ENCODE measurements at regions not wholly inside any gene's neighbourhood (a gene's known extent, or its start where the extent isn't known, plus 50 kb on each side); places are given as distances from the start of the nearest gene placed in this dataset.

DNA sequence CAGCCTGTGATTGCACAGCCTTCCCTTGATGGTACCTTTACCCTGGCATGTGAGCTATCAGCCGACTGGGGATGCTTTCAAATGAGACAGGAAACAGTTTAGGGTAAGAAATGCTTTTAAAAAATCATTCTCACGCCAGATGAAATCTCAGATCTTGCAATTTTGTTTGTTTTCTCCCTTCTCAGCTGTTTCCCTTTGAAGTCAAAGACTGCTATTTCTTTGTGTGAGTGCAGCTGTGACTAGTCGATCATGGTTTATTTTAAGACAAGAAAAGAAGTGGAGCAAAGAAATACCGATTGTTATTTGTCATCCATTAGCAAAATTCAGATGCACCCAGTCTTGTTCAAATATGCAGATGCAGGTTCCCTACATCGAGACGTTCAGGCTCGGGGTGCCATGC, 489.7 kb downstream of the QKI start:
- TF ChIP-seq, protein P1, sequence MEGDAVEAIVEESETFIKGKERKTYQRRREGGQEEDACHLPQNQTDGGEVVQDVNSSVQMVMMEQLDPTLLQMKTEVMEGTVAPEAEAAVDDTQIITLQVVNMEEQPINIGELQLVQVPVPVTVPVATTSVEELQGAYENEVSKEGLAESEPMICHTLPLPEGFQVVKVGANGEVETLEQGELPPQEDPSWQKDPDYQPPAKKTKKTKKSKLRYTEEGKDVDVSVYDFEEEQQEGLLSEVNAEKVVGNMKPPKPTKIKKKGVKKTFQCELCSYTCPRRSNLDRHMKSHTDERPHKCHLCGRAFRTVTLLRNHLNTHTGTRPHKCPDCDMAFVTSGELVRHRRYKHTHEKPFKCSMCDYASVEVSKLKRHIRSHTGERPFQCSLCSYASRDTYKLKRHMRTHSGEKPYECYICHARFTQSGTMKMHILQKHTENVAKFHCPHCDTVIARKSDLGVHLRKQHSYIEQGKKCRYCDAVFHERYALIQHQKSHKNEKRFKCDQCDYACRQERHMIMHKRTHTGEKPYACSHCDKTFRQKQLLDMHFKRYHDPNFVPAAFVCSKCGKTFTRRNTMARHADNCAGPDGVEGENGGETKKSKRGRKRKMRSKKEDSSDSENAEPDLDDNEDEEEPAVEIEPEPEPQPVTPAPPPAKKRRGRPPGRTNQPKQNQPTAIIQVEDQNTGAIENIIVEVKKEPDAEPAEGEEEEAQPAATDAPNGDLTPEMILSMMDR (IDR thresholded peaks at IDR 0.05) = no peak
- no peak for TF ChIP-seq POLR2A (IDR thresholded peaks at IDR 0.05)
